Stimulated activated CD4-positive, alpha-beta T cell treated with anti-CD3 and anti-CD28 coated beads, Interleukin-15, amount 100 ng/mL, for 48 hours (primary cell): ENCODE measurements at regions not wholly inside any gene's neighbourhood (a gene's known extent, or its start where the extent isn't known, plus 50 kb on each side); places are given as distances from the start of the nearest gene placed in this dataset.

ENCODE experiments used
- DNase-seq, 2 donors: peaks; one replicate each; pipeline ENCODE4 v3.0.0-alpha.2; 2020; ENCODE audit warnings: low read depth in 2 of 2

- DNase-seq, result no peak
Observed at GRCh38 chr3:55178336-55178735, 250.5 kb upstream of the LRTM1 start.

GRCh38 chr3:55177749-55178148 is 249.9 kb upstream of the LRTM1 start:
- no peak for DNase-seq

DNA sequence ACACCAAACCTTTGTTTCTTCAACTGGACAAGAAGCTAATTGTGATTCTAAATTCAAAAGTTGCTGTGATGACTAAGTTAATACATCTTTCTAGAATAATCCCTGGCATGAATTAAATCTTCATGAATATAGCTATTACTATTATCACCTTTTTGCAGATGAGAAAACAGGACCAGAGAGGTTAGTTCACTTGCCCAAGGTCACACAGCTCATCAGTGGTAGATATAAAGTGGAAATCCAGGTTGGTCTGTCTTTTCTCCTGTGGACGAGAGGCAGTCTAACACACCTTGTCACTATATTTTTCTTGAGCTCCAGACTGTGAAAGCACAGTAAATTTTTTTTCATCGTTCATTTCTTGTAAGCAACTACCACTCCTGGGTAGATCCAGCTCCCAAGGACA is 247.6 kb upstream of the LRTM1 start:
- DNase-seq, result no peak

GRCh38 chr3:55174747-55175146 is 246.9 kb upstream of the LRTM1 start:
- DNase-seq, result no peak

DNA sequence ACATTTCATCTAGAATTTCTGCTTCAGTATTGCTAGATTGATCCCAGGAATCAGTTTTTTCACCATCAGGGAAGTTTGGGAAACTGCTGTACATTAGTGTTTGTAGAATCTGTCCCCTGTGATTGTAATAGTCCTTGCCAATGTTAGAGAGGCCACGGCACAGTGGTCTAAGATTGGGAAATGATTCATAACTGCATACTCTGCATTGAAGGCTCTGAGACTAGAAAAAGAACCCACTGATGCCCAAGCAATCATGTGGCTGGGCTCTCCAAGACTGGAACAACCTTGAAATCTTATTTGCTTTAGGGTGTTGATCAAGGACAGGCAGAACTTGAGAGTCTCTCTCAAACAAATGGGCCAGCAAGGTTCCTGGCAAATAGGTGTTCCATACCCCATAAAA is 245.6 kb upstream of the LRTM1 start:
- no peak for DNase-seq

DNA sequence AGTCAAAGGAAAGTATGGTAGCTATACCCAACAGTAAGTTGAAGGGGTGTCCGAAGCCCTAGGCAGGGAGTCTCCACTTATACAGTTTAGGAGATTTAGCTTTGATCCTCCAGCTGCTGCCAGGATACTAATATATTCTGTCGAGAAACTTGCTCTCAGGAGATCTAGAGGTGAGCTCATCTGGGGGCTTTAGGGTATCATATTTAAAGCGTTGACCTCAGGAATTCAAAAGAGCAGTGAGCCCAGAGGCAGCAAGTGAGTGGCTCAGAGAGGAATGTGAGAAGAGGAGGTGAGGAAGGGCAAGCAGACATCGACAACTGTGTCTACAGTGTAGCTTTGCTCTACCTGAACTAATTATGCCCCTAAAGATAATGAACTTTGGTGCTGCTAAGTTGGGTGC is 245.1 kb upstream of the LRTM1 start:
- DNase-seq, result no peak

DNA sequence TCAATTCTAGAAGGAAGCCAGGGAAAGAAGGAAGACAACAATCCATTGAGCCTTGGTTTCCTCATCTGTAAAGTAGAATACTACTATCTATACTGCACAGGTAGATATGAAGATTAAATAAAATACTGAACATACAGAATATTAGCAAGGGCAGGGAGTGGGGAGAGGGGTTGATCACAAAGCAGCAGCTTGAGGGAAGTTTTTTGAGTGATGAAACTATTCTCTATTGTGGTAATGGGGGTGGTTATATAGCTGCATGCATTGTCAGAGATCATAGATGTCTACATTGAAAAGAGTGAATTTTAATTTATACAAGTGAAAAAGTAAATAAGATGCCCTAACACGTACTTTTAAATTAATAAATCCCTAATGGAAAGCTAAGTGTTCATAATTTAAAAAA is 242.6 kb upstream of the LRTM1 start:
- DNase-seq, result no peak

- DNase-seq, result no peak
Observed at GRCh38 chr3:55169608-55170072, 241.8 kb upstream of the LRTM1 start.

DNA sequence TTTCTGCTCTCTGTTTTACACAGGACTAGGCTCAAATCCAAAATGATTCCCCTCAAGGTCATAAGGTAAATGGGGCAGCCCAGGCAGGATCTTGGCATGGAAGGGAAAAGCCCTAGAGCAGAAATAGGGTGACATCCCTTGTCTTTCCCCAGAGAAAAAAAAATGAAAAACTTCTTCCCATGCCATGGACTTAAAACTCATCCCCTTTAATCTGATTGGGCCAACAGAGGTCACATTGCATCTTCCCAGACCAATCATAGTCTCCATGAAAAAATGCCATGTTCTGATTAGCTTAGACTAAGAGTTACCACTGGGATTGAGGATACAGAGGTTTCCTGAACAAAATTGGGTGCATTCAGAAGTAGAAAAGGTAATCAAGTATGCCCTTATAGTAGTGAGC is 241.3 kb upstream of the LRTM1 start:
- DNase-seq, result no peak

GRCh38 chr3:55167586-55168317 is 239.9 kb upstream of the LRTM1 start:
- no peak for DNase-seq

- no peak for DNase-seq
Observed at GRCh38 chr3:55166576-55167555, 239.0 kb upstream of the LRTM1 start.

- DNase-seq, result no peak
Observed at GRCh38 chr3:55165704-55166405, 238.0 kb upstream of the LRTM1 start.

- DNase-seq, result no peak
Observed at GRCh38 chr3:55165278-55165677, 237.4 kb upstream of the LRTM1 start.

- DNase-seq, result no peak
Observed at GRCh38 chr3:55164876-55165275, 237.0 kb upstream of the LRTM1 start.

DNA sequence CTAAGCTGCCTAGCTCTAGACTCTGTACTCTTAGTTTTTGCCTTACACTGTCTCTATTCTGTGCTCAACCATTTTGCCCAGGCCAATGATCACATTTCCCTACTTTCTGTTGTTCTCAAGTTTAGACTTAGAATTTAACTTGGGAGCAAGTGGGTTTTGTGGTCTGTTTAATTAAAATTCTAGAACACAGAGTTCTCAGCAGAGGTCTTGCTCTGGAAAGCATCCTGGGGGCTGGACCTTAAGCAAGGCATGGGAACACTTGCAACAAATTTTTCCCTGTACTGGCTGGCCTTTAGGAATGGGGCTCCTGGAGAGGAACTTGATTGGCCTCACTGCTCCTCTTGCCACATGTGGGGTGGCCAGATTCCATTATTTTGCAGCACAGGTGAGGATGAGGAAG is 236.3 kb upstream of the LRTM1 start:
- no peak for DNase-seq

GRCh38 chr3:55163421-55163820 is 235.6 kb upstream of the LRTM1 start:
- DNase-seq, result no peak

DNA sequence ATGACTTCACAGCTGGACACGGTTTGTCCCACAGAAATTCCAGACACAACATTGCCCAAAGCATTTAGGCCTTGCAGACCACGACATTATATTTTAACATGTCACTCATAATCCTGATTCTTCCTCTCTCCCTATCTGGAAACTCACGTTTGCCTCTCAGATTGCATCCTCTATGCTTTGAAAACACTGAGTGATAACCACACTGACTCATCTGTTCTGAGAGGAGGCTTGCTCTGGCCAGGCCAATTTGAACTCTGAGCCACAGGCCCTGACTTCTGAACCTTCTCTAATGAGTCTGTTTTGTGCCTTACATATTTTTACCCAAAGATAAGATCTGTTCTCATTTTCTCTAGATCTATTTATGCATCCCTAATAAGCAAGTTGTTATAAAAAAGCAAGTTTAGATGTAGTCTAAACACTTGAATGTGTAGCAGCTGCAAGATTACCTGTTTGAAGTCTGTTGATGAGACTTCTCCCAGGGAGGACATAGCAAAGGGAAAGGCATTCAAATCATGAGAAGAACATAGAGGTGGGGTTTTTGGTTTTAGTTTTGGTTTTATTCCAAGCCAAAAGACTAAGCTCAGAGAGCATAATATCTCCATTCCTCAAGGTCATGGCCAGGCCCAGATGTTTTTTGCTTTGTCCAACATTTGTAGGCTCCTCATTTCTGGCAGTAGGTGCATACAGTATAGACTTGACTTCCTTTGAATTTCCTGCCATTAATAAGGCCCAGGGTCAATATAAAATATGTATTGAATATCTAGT is 234.4 kb upstream of the LRTM1 start:
- no peak for DNase-seq

DNA sequence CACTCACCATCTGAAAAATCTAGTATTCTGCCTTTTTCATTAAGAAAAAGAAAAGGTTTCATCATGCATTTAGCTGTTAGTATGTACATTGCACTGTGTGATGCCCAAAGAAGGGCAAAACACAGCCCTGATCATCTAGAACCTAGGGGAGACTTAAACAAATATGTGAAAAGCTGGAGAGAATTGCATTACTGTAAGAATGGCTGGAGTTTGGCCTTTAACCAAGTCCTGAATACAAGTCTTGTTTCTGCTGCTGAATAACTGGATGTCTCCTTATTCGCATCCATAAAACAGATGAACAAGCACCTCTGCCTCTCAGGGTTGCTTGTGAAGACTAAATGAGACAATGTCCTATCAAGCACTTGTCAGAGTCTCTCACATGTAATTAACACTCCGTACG is 233.4 kb upstream of the LRTM1 start:
- no peak for DNase-seq

DNA sequence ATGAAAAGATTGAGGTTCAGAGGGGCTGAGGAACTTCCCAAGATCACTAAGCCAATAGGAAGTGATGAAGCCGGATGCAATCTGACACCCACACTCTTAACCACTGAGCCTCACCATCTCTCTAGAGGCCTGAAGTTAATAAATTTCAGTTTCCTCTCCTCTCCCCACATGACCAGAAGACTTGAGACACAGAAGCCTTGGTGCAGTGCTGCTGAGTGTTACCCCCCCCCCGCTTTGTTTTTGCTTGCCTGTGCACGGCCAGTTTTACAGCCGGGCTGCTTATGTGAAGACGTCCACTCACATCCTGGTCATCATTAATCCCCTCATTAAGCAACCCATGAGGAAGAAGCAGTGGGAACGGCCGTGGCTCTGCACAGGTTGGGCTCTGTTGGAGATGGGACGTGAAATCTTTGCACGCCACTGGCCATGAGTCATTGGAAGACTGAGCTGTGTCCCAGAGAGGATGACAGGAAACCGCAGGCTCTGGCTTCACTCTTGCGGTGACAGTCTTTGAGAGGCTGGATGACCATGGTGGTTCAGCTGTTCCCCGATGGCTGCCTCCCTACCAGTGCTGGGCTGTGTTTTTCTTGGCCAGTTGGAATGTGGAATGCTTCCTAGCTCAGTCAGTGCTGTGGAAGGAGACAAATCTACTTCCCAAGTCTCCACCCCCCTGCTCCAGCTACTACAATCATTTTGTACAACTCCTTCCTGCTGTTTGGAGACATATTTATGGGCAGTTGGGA is 232.6 kb upstream of the LRTM1 start:
- no peak for DNase-seq

GRCh38 chr3:55159711-55160110 is 231.9 kb upstream of the LRTM1 start:
- no peak for DNase-seq

DNA sequence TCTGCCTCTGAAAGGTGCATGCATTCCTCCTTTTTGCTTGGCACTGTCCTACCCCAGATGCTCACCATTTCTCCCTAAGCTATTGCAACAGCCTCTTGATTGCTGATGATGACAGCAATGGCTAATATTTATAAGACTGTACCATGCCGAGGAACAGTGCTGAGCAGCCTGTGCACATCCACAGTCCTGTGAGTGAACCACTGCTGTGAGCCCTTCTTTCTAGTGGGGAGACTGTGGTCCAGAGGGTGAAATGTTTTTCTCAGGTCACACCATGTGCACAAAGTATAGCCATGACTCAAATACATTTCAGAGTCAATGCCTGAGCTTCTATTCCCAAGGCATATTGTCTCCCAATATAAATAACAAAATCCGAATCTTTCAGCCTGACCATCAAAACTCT is 231.2 kb upstream of the LRTM1 start:
- DNase-seq, result no peak
